Left ventricle myocardium inferior (tissue), 1 donor: ENCODE measurements at regions not wholly inside any gene's neighbourhood (a gene's known extent, or its start where the extent isn't known, plus 50 kb on each side); places are given as distances from the start of the nearest gene placed in this dataset.
"Not testable (repeated sequence)": the region's sequence is repeated elsewhere in the genome, so short reads cannot be mapped to it uniquely, and the experiment has no call there.

Experiments
- DNase-seq: peaks from one replicate; pipeline ENCODE4 v3.0.0-alpha.2; 2020
- H3K27ac ChIP-seq: fragments of 200-600 bp; replicated peaks from 2 replicates; pipeline ENCODE4 v1.8.0; 2021
- H3K27me3 ChIP-seq: fragments of 200-600 bp; 2 replicates; pipeline ENCODE4 v1.8.0; 2021; ENCODE audit warnings: low read depth
- H3K36me3 ChIP-seq: fragments of 200-600 bp; 2 replicates; pipeline ENCODE4 v1.8.0; 2021
- H3K4me1 ChIP-seq: fragments of 200-600 bp; 2 replicates; pipeline ENCODE4 v1.8.0; 2021
- H3K4me3 ChIP-seq: fragments of 200-600 bp; 2 replicates; pipeline ENCODE4 v1.8.0; 2021; ENCODE audit warnings: mild to moderate bottlenecking, moderate library complexity
- H3K9me3 ChIP-seq: fragments of 200-600 bp; replicated peaks from 2 replicates; pipeline ENCODE4 v1.8.0; 2021
- CTCF ChIP-seq: fragments of 200-600 bp; IDR thresholded peaks from 2 replicates; pipeline ENCODE4 v1.8.0; 2021; ENCODE audit warnings: antibody characterized with exemption, mild to moderate bottlenecking, borderline replicate concordance
- intact Hi-C: fragments of 100-400 bp; cut with micrococcal nuclease; formaldehyde crosslinking; loops from one replicate; pipeline ENCODE4 v1.11.0; 2022
- donor health status: DM: no; HTN: yes; CAD: no; lungs with severe emphysema.

DNA sequence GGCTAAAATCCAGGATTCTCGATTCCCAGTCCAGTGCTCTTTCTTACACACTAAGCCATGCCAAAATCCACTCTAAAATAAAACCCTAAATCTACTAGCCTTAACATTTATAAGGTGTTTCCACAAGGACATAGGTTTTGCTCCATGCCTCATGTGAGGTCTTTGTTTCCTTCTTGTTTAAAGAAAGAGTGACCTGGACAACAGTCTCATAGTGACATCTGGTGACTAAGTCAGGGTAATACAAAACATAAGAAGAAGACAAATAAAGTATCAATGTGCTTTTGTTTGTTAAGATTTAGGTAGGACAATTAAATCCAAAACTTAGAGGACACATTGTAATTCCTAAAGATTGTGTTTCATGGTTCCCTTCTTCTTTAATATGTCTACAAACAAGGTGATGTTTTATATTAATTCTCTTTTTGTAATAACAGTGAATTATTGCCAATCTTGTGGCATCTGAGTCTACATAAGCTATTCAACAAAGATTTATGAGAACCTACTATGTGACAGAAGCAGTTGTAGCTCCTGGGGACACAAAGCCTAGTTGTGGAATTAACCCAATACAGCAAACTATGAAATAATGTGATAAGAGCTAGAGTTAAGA, 93.0 kb upstream of the TRIM77 start:
- H3K9me3 ChIP-seq, H3K36me3 ChIP-seq, H3K4me3 ChIP-seq, H3K4me1 ChIP-seq, DNase-seq, intact Hi-C loops, H3K27me3 ChIP-seq, H3K27ac ChIP-seq: not testable (repeated sequence)
- TF ChIP-seq CTCF = peak; percentile 58

DNA sequence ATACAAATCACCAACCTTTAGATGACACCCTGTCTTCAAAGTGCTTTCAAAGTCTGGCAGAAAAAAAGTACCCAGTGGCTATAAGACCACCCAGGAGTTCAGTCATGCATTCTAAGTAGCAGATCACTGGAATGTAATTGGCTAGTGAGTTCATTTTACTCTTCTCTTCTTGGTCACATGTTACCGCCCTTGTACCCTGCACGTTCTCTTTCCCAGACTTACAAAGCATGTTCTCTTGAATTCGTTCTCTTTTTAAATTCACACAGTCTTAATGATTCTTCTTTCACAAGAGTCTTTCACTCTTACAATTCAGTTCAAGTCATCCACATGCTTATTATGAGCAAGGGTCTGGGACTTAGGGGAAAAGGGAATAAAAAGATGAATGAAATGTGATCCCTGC, 89.4 kb upstream of the TRIM77 start:
- H3K9me3 ChIP-seq, H3K36me3 ChIP-seq, H3K4me3 ChIP-seq, H3K27ac ChIP-seq, intact Hi-C loops, H3K27me3 ChIP-seq, H3K4me1 ChIP-seq, DNase-seq: not testable (repeated sequence)

DNA sequence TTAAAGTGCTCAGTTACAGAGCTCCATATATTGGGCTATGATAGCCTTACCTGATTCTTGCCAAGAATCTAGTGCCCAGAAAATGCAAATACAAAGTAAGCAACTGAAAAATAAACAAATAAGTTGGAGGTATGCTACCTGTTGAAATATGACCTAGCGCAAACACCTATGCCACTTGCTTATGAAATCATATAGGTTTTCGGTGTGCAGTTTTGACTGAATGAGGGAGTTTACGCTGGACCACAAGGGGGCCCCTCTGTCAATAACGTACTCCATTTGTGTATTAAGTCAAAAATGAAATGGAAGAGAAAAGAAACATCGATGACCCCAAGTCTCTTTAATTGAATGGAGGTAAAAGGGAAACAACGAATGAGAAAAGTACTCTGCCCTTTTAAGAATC, 84.9 kb upstream of the TRIM77 start:
- Histone ChIP-seq H3K9me3 (no peaks in the 10 kb centered on the region), H3K4me1 (no peaks in the 10 kb centered on the region), H3K27ac (no peak overlapping the region), H3K36me3 (no peaks in the 10 kb centered on the region), H3K27me3 (no peaks in the 10 kb centered on the region), H3K4me3 (no peak overlapping the region)
- DNase-seq = no peak
- no peak for TF ChIP-seq CTCF
- intact Hi-C loops = no loop called here

GRCh38 chr11:89626366-89626765, 83.7 kb upstream of the TRIM77 start:
- no peak overlapping the region for H3K4me3 ChIP-seq
- H3K36me3 ChIP-seq = no peaks in the 10 kb centered on the region
- H3K9me3 ChIP-seq = no peaks in the 10 kb centered on the region
- no peak for DNase-seq
- no peaks in the 10 kb centered on the region for H3K4me1 ChIP-seq
- TF ChIP-seq CTCF = no peak
- intact Hi-C loops = no loop called here
- H3K27me3 ChIP-seq = no peaks in the 10 kb centered on the region
- H3K27ac ChIP-seq = no peak overlapping the region

DNA sequence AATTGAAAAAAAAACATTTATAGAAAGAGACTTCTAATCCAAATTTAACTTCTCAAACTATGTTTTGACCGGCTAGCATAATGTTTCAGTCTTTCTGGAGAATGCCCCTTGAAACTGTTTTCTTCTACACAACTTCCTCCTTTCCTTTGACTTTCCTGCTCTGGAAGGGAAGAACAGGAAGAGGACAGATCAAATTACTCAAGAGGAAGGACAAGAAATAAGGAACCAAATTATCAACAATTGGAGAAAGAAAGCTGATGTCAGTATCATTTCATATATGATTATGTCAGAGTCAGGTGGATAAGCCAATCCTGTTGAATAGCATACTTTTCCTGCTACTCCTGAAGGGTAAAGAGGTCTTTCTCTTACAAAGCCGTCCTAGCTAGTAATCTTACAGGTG, 83.2 kb upstream of the TRIM77 start:
- DNase-seq, H3K36me3 ChIP-seq, H3K27ac ChIP-seq, H3K4me3 ChIP-seq, intact Hi-C loops, H3K27me3 ChIP-seq, H3K4me1 ChIP-seq, H3K9me3 ChIP-seq: not testable (repeated sequence)

GRCh38 chr11:89633135-89633705, 76.9 kb upstream of the TRIM77 start:
- H3K36me3 ChIP-seq = no peaks in the 10 kb centered on the region
- DNase-seq = no peak
- no peaks in the 10 kb centered on the region for H3K4me1 ChIP-seq
- H3K9me3 ChIP-seq = no peaks in the 10 kb centered on the region
- no peak overlapping the region for H3K4me3 ChIP-seq
- no peaks in the 10 kb centered on the region for H3K27me3 ChIP-seq
- no peak overlapping the region for H3K27ac ChIP-seq
- intact Hi-C loops = no loop called here
- no peak for TF ChIP-seq CTCF

DNA sequence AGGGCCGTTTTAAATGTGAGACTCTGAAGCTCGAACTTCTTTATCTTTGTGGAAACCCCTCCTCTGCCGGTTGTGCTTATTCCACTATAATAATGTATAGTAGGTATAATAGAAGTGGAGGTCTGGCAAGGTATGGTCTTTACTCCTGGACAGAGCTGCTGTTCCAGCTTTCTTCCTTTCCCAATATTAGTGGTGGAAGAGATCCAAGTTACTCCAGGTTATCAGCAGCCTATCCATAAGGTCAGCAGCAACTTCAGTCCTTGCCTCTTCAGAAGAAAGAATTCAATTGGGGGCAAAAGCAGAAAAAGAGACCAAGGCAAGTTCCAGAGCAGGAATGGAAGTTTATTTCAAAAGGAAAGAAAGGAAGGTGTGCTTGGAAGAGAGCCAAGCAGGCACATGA, 69.3 kb upstream of the TRIM77 start:
- H3K4me1 ChIP-seq, H3K4me3 ChIP-seq, H3K9me3 ChIP-seq: not testable (repeated sequence)

DNA sequence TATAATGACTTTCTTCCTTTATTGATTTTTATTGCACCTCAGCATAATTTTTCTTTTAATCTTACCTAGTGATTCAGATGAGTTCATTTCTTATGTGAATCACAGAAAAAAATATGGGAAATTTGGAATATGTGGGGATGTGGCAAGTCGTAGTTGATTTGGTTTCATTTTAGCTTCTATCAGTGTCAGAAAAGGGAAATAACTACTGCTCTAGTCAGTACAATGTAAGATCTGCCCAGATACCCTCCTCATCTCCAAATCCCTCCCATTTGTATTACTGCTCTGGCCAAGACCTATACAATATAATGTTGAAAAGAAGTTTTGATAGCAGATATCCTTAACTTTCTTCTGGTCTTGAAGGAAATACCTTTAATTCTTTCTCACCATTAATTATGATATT, 61.9 kb upstream of the TRIM77 start:
- H3K27ac ChIP-seq, DNase-seq, H3K27me3 ChIP-seq, H3K4me1 ChIP-seq, H3K4me3 ChIP-seq, H3K9me3 ChIP-seq, intact Hi-C loops, H3K36me3 ChIP-seq: not testable (repeated sequence)

More for the DNA sequence above, 69.3 kb upstream of the TRIM77 start:
- H3K27me3 ChIP-seq, intact Hi-C loops, H3K36me3 ChIP-seq, DNase-seq, H3K27ac ChIP-seq: not testable (repeated sequence)

DNA sequence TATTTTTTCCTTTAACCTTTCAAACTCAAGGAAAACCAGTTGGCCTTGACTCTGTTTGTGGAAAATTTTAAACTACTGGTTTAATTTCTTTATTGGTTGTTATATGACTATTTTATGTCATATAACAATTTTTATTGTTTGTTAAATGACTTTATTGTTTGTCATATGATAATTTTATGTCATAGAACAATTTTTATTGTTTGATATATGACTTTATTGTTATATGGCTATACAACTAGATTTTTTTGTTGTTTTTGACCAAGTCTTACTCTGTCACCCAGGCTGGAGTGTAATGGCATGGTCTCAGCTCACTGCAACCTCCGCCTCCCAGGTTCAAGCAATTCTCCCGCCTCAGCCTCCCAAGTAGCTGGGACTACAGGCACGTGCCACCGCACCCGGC, 61.1 kb upstream of the TRIM77 start:
- intact Hi-C loops = not testable (repeated sequence)

DNA sequence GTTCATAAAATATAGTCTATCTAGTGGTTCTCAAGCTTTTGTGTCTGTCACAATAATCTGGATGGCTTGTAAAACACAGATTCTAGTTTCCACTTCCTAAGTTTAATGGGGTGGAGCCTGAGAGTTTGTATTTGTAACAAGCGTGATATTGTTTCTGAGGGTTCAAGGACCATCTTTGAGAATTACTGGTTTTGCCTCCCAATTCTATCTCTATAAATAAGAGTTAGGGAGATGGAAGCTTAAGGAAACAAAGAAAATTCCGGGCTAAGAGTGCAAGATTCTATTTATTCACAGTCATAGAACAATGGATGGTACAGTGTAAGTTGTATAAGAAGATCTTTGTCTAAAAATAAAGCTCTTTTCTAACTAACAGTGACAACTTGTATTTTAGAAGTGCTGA, 55.4 kb upstream of the TRIM77 start:
- not testable (repeated sequence) for DNase-seq

More for the DNA sequence above, 61.1 kb upstream of the TRIM77 start:
- not testable (repeated sequence) for DNase-seq, H3K27me3 ChIP-seq, H3K4me3 ChIP-seq, H3K36me3 ChIP-seq, H3K27ac ChIP-seq, H3K9me3 ChIP-seq, H3K4me1 ChIP-seq

More for the DNA sequence above, 55.4 kb upstream of the TRIM77 start:
- H3K36me3 ChIP-seq, H3K9me3 ChIP-seq, H3K27ac ChIP-seq, H3K4me1 ChIP-seq, intact Hi-C loops, H3K4me3 ChIP-seq, H3K27me3 ChIP-seq: not testable (repeated sequence)
